Endothelial cell of umbilical vein (primary cell): ENCODE measurements at regions not wholly inside any gene's neighbourhood (a gene's known extent, or its start where the extent isn't known, plus 50 kb on each side); places are given as distances from the start of the nearest gene placed in this dataset.

Experiments used
- BruUV-seq: library from RNA; stranded (reverse); fragments of 400-500 nt; replicated peaks from 2 replicates; lab custom pipeline; 2021; lab: Mats Ljungman, UMichigan
- CTCF ChIA-PET: fragments of 300-600, 350-600 bp; sonication (Branson Sonifier 250); formaldehyde crosslinking; loops from one replicate; lab custom pipeline; 2021; ENCODE audit warnings: antibody characterized with exemption, inconsistent platforms; lab: Charles Lee
- POLR2A ChIA-PET: fragments of 300-600, 350-600 bp; sonication (Branson Sonifier 250); formaldehyde crosslinking; loops from one replicate; lab custom pipeline; 2021; ENCODE audit warnings: antibody characterized with exemption, inconsistent platforms; lab: Charles Lee
- DNase-seq: peaks from one replicate; pipeline ENCODE4 v3.0.0-alpha.2; 2011; ENCODE audit warnings: low read depth, low spot score
- FAIRE-seq: peaks from 2 replicates; lab custom pipeline; 2011; peaks lifted over from hg19 to GRCh38; lab: Jason Lieb, UNC
- H2AFZ ChIP-seq: 2 replicates; pipeline ENCODE4 v1.6.0; 2012; ENCODE audit warnings: low read depth, low read length, control low read depth, inconsistent platforms
- H3K27ac ChIP-seq: 2 replicates; pipeline ENCODE4 v1.5.1; 2011; ENCODE audit warnings: low read depth, mild to moderate bottlenecking, control low read depth, low read length, moderate library complexity; ENCODE audit not compliant: insufficient read depth
- H3K27me3 ChIP-seq, 2 experiments: 2 replicates each; pipeline versions ENCODE4 v1.6.0 to v1.6.1; 2011; ENCODE audit warnings: low read length in 2 of 2, mixed read lengths in 1 of 2; ENCODE audit not compliant: control insufficient read depth in 2 of 2, insufficient read depth in 2 of 2
- H3K36me3 ChIP-seq, 2 experiments: 2 replicates in 1 of 2; 3 replicates in 1 of 2; pipeline ENCODE4 v1.5.1; 2011; ENCODE audit warnings: low read length in 2 of 2, mild to moderate bottlenecking in 1 of 2, moderate library complexity in 1 of 2; ENCODE audit not compliant: control insufficient read depth in 2 of 2, insufficient read depth in 2 of 2; ENCODE audit errors: extremely low read depth in 1 of 2
- H3K4me1 ChIP-seq: 3 replicates; pipeline ENCODE4 v1.5.1; 2011; ENCODE audit warnings: mild to moderate bottlenecking, low read length; ENCODE audit not compliant: control insufficient read depth, insufficient read depth; ENCODE audit errors: extremely low read depth
- H3K4me2 ChIP-seq: 2 replicates; pipeline ENCODE4 v1.6.1; 2011; ENCODE audit warnings: low read length, control low read depth, mixed read lengths; ENCODE audit not compliant: insufficient read depth
- H3K4me3 ChIP-seq, 3 experiments: fragments of 200-600 bp in 1 of 3; sonication (generic), shearing (Covaris generic) in 1 of 3; replicated peaks in 1 of 3; 2 replicates each; pipeline ENCODE4 v1.5.1; 2011 to 2016; ENCODE audit warnings: control low read depth in 3 of 3, low read length in 3 of 3, mild to moderate bottlenecking in 2 of 3, inconsistent platforms in 1 of 3, low read depth in 1 of 3, moderate library complexity in 1 of 3; ENCODE audit not compliant: insufficient read depth in 1 of 3
- H3K79me2 ChIP-seq: 2 replicates; pipeline ENCODE4 v1.6.0; 2012; ENCODE audit warnings: low read length, inconsistent platforms; ENCODE audit not compliant: control insufficient read depth, insufficient read depth
- H3K9ac ChIP-seq: replicated peaks from 2 replicates; pipeline ENCODE3; 2011; ENCODE audit warnings: low read length, control low read depth; ENCODE audit not compliant: insufficient read depth; ENCODE audit errors: extremely low read depth
- H3K9me1 ChIP-seq: replicated peaks from 3 replicates; pipeline ENCODE4 v1.6.0; 2011; ENCODE audit warnings: mild to moderate bottlenecking, low read length; ENCODE audit not compliant: control insufficient read depth, insufficient read depth; ENCODE audit errors: extremely low read depth
- H3K9me3 ChIP-seq: replicated peaks from 2 replicates; pipeline ENCODE4 v1.5.1; 2012; ENCODE audit warnings: low read length, inconsistent platforms; ENCODE audit not compliant: control insufficient read depth, insufficient read depth
- H4K20me1 ChIP-seq: replicated peaks from 2 replicates; pipeline ENCODE3; 2011; ENCODE audit warnings: mild to moderate bottlenecking, low read length; ENCODE audit not compliant: control insufficient read depth, insufficient read depth; ENCODE audit errors: extremely low read depth
- EZH2 ChIP-seq: IDR thresholded peaks from 2 replicates; pipeline ENCODE4 v1.6.1; 2012; ENCODE audit warnings: borderline replicate concordance, low read depth, mild to moderate bottlenecking, moderate library complexity, low read length, inconsistent platforms; ENCODE audit not compliant: severe bottlenecking
- FOS ChIP-seq: IDR thresholded peaks from 2 replicates; pipeline ENCODE4 v1.6.1; 2011; ENCODE audit warnings: mild to moderate bottlenecking, low read length, moderate library complexity, borderline replicate concordance; ENCODE audit not compliant: insufficient read depth
- GATA2 ChIP-seq: IDR thresholded peaks from 2 replicates; pipeline ENCODE4 v1.7.0; 2011; ENCODE audit warnings: low read depth, mild to moderate bottlenecking, moderate library complexity, mixed read lengths, low read length; ENCODE audit not compliant: insufficient read length, insufficient read depth
- JUN ChIP-seq: IDR thresholded peaks from 2 replicates; pipeline ENCODE4 v1.6.1; 2011; ENCODE audit warnings: borderline replicate concordance, low read depth; ENCODE audit not compliant: insufficient read length, insufficient read depth
- MAX ChIP-seq: IDR thresholded peaks from 2 replicates; pipeline ENCODE4 v1.6.1; 2011; ENCODE audit not compliant: insufficient read depth, insufficient read length
- MYC ChIP-seq: IDR thresholded peaks from one replicate; pipeline ENCODE4 v1.6.1; 2011; ENCODE audit warnings: mild to moderate bottlenecking, low read depth, low read length
- POLR2A ChIP-seq: IDR thresholded peaks from 2 replicates; pipeline ENCODE4 v1.6.1; 2012; ENCODE audit warnings: low read depth, mild to moderate bottlenecking, control low read depth, low read length
- POLR2AphosphoS5 ChIP-seq: IDR thresholded peaks from 2 replicates; pipeline ENCODE4 v1.6.1; 2012; ENCODE audit warnings: low read depth, mild to moderate bottlenecking, control low read depth, low read length, moderate library complexity; ENCODE audit not compliant: insufficient read depth
- dilution Hi-C: fragments of 300-500 bp; cut with MboI; formaldehyde crosslinking; loops from one replicate; pipeline ENCODE4 v1.15.0; 2019; ENCODE audit warnings: low sequenced_read_pairs; ENCODE audit not compliant: extremely low pct_ligation_motif_present
- intact Hi-C: fragments of 100-400 bp; cut with micrococcal nuclease; formaldehyde crosslinking; loops from one replicate; pipeline ENCODE4 v1.10.0; 2022
- TF ChIP-seq, protein P1 (sequence below), 2 donors: IDR thresholded peaks; 1 replicate in 1 of 2; 2 replicates in 1 of 2; pipeline ENCODE4 v1.5.1; 2011; ENCODE audit warnings: low read length in 2 of 2, mild to moderate bottlenecking in 2 of 2, moderate library complexity in 2 of 2, control low read depth in 1 of 2, inconsistent platforms in 1 of 2, low read depth in 1 of 2; ENCODE audit not compliant: insufficient read depth in 1 of 2; ENCODE audit errors: extremely low read depth in 1 of 2

GRCh38 chr20:56995635-56996075, 270.8 kb downstream of the BMP7 start:
- DNase-seq = no peak
- H2AFZ ChIP-seq = no peak overlapping the region
- TF ChIP-seq, protein P1, sequence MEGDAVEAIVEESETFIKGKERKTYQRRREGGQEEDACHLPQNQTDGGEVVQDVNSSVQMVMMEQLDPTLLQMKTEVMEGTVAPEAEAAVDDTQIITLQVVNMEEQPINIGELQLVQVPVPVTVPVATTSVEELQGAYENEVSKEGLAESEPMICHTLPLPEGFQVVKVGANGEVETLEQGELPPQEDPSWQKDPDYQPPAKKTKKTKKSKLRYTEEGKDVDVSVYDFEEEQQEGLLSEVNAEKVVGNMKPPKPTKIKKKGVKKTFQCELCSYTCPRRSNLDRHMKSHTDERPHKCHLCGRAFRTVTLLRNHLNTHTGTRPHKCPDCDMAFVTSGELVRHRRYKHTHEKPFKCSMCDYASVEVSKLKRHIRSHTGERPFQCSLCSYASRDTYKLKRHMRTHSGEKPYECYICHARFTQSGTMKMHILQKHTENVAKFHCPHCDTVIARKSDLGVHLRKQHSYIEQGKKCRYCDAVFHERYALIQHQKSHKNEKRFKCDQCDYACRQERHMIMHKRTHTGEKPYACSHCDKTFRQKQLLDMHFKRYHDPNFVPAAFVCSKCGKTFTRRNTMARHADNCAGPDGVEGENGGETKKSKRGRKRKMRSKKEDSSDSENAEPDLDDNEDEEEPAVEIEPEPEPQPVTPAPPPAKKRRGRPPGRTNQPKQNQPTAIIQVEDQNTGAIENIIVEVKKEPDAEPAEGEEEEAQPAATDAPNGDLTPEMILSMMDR (IDR thresholded peaks at IDR 0.05; ENCODE audit: extremely low read depth in 1 of 2, insufficient read depth in 1 of 2, low read depth in 1 of 2, low read length in 2 of 2) = peak in 1 of 2 donors; percentile 24
- no peak for TF ChIP-seq GATA2
- H3K79me2 ChIP-seq = no peaks in the 10 kb centered on the region
- H3K9me1 ChIP-seq = no peaks in the 10 kb centered on the region
- dilution Hi-C loops = no loop called here
- H3K27me3 ChIP-seq = no peaks in the 10 kb centered on the region
- H3K9me3 ChIP-seq = no peaks in the 10 kb centered on the region
- POLR2A ChIA-PET = no interaction called here
- H3K9ac ChIP-seq = no peak overlapping the region
- intact Hi-C loops = loop anchor here (1.0 kb wide), 1 partner anchor 445 kb away; no protein-coding TSS in a partner anchor
- no peak overlapping the region for H3K27ac ChIP-seq
- no peaks in the 10 kb centered on the region for H3K4me1 ChIP-seq
- H3K4me2 ChIP-seq = no peak overlapping the region
- H3K36me3 ChIP-seq = no peaks in the 10 kb centered on the region
- no peaks in the 10 kb centered on the region for H4K20me1 ChIP-seq
- no TSS peak for BruUV-seq
- no peak for FAIRE-seq
- CTCF ChIA-PET = interaction anchor here (2.0 kb wide), 2 partner anchors 444 to 445 kb away, joined by 4 to 9 read pairs; no protein-coding TSS in a partner anchor
- H3K4me3 ChIP-seq = no peak overlapping the region

GRCh38 chr20:56996533-56996932, 269.9 kb downstream of the BMP7 start:
- TF ChIP-seq EZH2 (no peak), MYC (no peak), GATA2 (no peak), JUN (no peak), POLR2A (no peak), MAX (no peak), FOS (no peak), POLR2AphosphoS5 (no peak)
- TF ChIP-seq, protein P1 (IDR thresholded peaks at IDR 0.05; ENCODE audit: extremely low read depth in 1 of 2, insufficient read depth in 1 of 2, low read depth in 1 of 2, low read length in 2 of 2) = no peak
- intact Hi-C loops = no loop called here
- FAIRE-seq = no peak
- Histone ChIP-seq H3K36me3 (no peaks in the 10 kb centered on the region), H3K9me3 (no peaks in the 10 kb centered on the region), H3K79me2 (no peaks in the 10 kb centered on the region), H3K27ac (no peak overlapping the region), H4K20me1 (no peaks in the 10 kb centered on the region), H3K4me3 (no peak overlapping the region), H3K4me2 (no peak overlapping the region), H3K27me3 (no peaks in the 10 kb centered on the region), H3K9ac (no peak overlapping the region), H3K9me1 (no peaks in the 10 kb centered on the region), H2AFZ (no peak overlapping the region), H3K4me1 (no peaks in the 10 kb centered on the region)
- POLR2A ChIA-PET = no interaction called here
- DNase-seq = no peak
- CTCF ChIA-PET = no interaction called here
- dilution Hi-C loops = no loop called here
- no TSS peak for BruUV-seq
